ENCODE measurements at regions not wholly inside any gene's neighbourhood (a gene's known extent, or its start where the extent isn't known, plus 50 kb on each side); places are given as distances from the start of the nearest gene placed in this dataset.

- TF ChIP-seq CTCF (IDR thresholded peaks at IDR 0.05 in 2 of 3, conservative IDR thresholded peaks at IDR 0.05 in 1 of 3; ENCODE audit: control insufficient read depth in 2 of 3, extremely low read depth in 1 of 3, insufficient read depth in 1 of 3, low read depth in 3 of 3, low read length in 3 of 3) (no peak), POLR2A (IDR thresholded peaks at IDR 0.05; ENCODE audit: low read depth, low read length) (no peak)
These were observed 657.1 kb downstream of the DOK5 start for GRCh38 chr20:55132523-55132922.

Measured in GM12878 (cell line).